Peyer's patch (tissue), 4 donors: ENCODE measurements at regions not wholly inside any gene's neighbourhood (a gene's known extent, or its start where the extent isn't known, plus 50 kb on each side); places are given as distances from the start of the nearest gene placed in this dataset.

Source experiments
- DNase-seq, 3 donors: peaks; one replicate each; pipeline ENCODE4 v3.0.0-alpha.2; 2017 to 2019
- H3K27ac ChIP-seq, 4 donors: fragments of 200-600 bp; sonication (generic); one replicate each; pipeline ENCODE4 v1.5.1; 2016 to 2019
- H3K27me3 ChIP-seq, 2 donors: fragments of 200-600 bp; sonication (generic); one replicate each; pipeline ENCODE4 v1.5.1; 2019
- H3K36me3 ChIP-seq, 3 donors: fragments of 200-600 bp; sonication (generic); one replicate each; pipeline ENCODE4 v1.5.1; 2016 to 2019
- H3K4me1 ChIP-seq, 4 donors: fragments of 200-600 bp; sonication (generic); one replicate each; pipeline ENCODE4 v1.5.1; 2016 to 2019
- H3K4me3 ChIP-seq, 4 donors: fragments of 200-600 bp; sonication (generic); 1 replicate in 3 of 4; 2 replicates in 1 of 4; pipeline ENCODE4 v1.5.1; 2016 to 2019; ENCODE audit warnings: mild to moderate bottlenecking in 1 of 4
- H3K9me3 ChIP-seq, 4 donors: fragments of 200-600 bp; sonication (generic); one replicate each; pipeline ENCODE4 v1.5.1; 2016 to 2019; ENCODE audit warnings: mild to moderate bottlenecking in 1 of 4
- CTCF ChIP-seq, 6 experiments: fragments of 450-650 bp in 4 of 6; fragments of 200-600 bp in 2 of 6; sonication (generic) in 1 of 6; IDR thresholded peaks; one replicate each; pipeline ENCODE4 v1.5.1; 2017 to 2019; ENCODE audit warnings: antibody characterized with exemption in 6 of 6, mild to moderate bottlenecking in 3 of 6, moderate library complexity in 1 of 6
- POLR2A ChIP-seq, 2 donors: fragments of 450-650 bp; IDR thresholded peaks; one replicate each; pipeline ENCODE4 v1.5.1; 2017; ENCODE audit warnings: antibody characterized with exemption in 2 of 2, mild to moderate bottlenecking in 2 of 2, moderate library complexity in 2 of 2

DNA sequence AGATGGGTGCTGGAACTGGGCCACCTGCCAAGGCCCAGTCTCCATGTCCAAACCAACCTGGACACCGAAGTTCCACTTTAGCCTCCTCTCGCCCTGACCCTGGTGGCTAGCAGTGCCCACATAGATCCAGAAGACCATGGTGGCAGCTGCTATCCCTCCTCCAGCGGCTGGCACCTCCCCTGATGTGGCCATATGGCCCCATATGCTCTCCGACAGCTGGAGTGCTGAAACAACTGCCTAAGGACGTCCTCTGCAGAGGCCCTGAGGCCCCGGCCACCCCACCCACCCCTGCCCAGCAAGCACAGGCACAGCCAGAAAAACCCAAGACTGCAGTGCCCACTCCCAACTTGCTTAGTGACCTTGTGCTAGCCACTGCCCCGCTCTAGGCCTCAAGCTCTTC, 182.3 kb upstream of the LINGO1 start:
- Histone ChIP-seq H3K27me3 (peaks cover 0 to 7% of the 10 kb centered on the region in 2 donors), H3K4me1 (peaks cover 0 to 14% (median 7%) of the 10 kb centered on the region in 4 donors), H3K4me3 (no peak overlapping the region), H3K36me3 (no peaks in the 10 kb centered on the region), H3K27ac (no peak overlapping the region), H3K9me3 (no peaks in the 10 kb centered on the region)
- no peak for DNase-seq
- no peak for TF ChIP-seq CTCF (IDR thresholded peaks at IDR 0.05)
- TF ChIP-seq POLR2A (IDR thresholded peaks at IDR 0.05), result no peak

DNA sequence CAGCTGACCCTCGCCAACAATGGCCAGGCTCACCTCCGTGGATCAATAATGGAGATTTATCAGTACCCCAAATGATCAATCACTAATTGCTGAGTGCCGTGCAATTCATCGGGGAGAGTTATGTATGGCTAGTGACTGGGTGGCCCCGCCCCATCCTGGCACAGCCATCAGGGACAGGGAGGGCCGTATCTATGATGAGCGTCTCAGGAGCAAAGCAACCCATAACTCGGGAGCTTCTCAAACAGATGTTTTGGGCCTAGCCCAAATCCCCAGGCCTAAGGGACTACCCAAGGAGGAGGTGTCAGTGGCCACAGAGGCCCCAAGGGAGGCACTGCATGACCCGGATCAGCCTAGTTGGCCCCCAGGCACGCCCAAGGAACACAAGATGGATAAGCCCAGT, 180.0 kb upstream of the LINGO1 start:
- no peak for DNase-seq
- Histone ChIP-seq H3K27ac (no peak overlapping the region), H3K9me3 (no peaks in the 10 kb centered on the region), H3K4me3 (no peak overlapping the region), H3K36me3 (no peaks in the 10 kb centered on the region), H3K4me1 (no peaks in the 10 kb centered on the region), H3K27me3 (no peaks in the 10 kb centered on the region)
- TF ChIP-seq POLR2A (IDR thresholded peaks at IDR 0.05) (no peak), CTCF (IDR thresholded peaks at IDR 0.05) (no peak)

DNA sequence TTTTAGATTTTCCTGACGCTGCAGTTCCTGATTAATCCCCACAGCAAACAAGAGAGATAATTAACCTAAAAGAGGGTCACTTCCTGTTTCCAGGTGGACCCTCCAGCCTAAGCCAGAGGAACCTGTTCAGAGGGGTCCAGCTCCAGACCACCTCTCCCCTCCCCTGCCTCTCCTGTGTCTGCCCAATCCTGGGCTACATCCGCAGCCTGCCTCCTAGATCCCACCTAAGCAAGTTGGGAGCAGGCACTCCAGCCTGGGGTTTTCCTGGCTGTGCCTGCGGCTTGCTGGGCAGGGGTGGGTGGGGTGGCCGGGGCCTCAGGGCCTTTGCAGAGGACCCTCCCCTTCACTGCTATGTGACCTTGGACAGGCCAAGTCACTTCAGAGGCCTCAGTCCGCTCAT, 178.6 kb upstream of the LINGO1 start:
- TF ChIP-seq POLR2A (IDR thresholded peaks at IDR 0.05) (no peak), CTCF (IDR thresholded peaks at IDR 0.05) (no peak)
- no peak for DNase-seq
- no peaks in the 10 kb centered on the region for H3K27me3 ChIP-seq

GRCh38 chr15:77810130-77810571, 177.4 kb upstream of the LINGO1 start:
- no peak overlapping the region for H3K4me3 ChIP-seq
- H3K27me3 ChIP-seq, result no peaks in the 10 kb centered on the region
- H3K36me3 ChIP-seq, result no peaks in the 10 kb centered on the region
- no peak for DNase-seq
- no peak overlapping the region for H3K27ac ChIP-seq
- no peak for TF ChIP-seq POLR2A (IDR thresholded peaks at IDR 0.05)
- no peak for TF ChIP-seq CTCF (IDR thresholded peaks at IDR 0.05)
- H3K4me1 ChIP-seq, result no peaks in the 10 kb centered on the region
- H3K9me3 ChIP-seq, result no peaks in the 10 kb centered on the region

More for the DNA sequence above, 178.6 kb upstream of the LINGO1 start:
- Histone ChIP-seq H3K36me3 (no peaks in the 10 kb centered on the region), H3K27ac (no peak overlapping the region), H3K9me3 (no peaks in the 10 kb centered on the region), H3K4me3 (no peak overlapping the region), H3K4me1 (no peaks in the 10 kb centered on the region)

- H3K27me3 ChIP-seq, result no peaks in the 10 kb centered on the region
- TF ChIP-seq CTCF (IDR thresholded peaks at IDR 0.05) (no peak), POLR2A (IDR thresholded peaks at IDR 0.05) (no peak)
- H3K36me3 ChIP-seq, result no peaks in the 10 kb centered on the region
- no peak for DNase-seq
- H3K4me1 ChIP-seq, result no peaks in the 10 kb centered on the region
- no peak overlapping the region for H3K27ac ChIP-seq
- no peak overlapping the region for H3K4me3 ChIP-seq
- no peaks in the 10 kb centered on the region for H3K9me3 ChIP-seq
These were observed 176.0 kb upstream of the LINGO1 start for GRCh38 chr15:77808581-77809177.

DNA sequence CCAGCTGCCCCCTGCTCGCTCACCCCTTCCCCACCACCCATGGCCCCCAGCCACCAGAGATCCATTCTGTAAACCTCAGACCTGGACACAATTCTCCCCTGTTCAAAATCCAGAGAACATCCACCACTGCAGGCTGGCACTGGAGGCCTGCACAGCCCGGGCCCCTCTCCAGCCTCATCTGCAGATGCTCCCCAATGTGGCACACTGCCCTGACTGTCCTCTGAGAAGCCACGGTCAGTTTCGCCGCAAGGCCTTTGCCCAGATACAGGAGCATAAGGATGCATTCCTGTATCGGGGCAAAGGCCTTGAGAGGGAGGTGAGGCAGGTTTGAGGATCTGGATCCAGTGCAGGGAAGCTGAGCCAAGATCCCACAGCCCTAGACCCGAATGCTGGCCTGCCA, 175.4 kb upstream of the LINGO1 start:
- Histone ChIP-seq H3K27me3 (no peaks in the 10 kb centered on the region), H3K4me1 (no peaks in the 10 kb centered on the region), H3K4me3 (no peak overlapping the region), H3K9me3 (no peaks in the 10 kb centered on the region), H3K27ac (no peak overlapping the region), H3K36me3 (no peaks in the 10 kb centered on the region)
- DNase-seq, result no peak
- TF ChIP-seq CTCF (IDR thresholded peaks at IDR 0.05), result no peak
- no peak for TF ChIP-seq POLR2A (IDR thresholded peaks at IDR 0.05)
